Astrocyte of the hippocampus (primary cell): ENCODE measurements at regions not wholly inside any gene's neighbourhood (a gene's known extent, or its start where the extent isn't known, plus 50 kb on each side); places are given as distances from the start of the nearest gene placed in this dataset.
A peak's percentile ranks its signal among the peaks of the same experiment; 100 is the strongest.

Experiments
- DNase-seq: peaks from one replicate; pipeline ENCODE4 v3.0.0; 2011; ENCODE audit warnings: low read depth, low spot score

DNA sequence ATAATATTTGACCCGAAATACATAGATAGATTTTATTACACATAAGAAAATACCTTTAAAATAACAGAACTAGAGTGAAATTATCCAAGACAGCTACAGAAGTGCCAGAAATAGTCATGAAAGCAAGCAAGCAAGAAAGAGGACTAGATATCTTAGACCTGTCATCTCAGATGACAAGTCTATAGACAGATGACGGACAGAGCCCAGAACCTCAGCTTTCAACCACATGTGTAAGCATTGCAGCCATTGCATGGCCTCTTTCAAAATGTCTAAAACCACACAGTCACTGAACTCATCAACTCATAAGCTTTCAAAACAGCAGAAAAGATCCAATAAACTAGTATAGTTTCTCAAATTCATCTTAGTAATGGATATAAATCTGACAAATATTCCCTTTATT lies 59.8 kb upstream of the FHIT start:
- no peak for DNase-seq

DNA sequence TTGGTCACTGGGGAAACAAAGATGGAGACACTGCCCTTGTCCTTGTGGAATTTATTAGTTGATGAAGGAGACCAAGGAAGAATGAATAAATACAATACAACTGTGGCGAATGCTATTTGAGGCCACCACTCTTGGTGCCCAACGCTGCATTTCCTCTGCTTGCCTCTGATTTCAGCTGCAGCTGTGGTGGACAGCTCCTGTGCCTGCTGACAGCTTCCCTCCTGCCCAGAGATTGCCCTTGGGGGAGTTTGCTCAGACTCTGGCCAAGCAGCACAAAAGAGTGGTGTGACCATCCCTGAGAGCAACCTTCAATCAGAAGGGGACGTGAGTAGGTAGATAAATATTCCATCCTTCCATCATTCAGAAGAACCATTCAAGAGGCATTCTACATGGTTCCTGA lies 64.6 kb upstream of the FHIT start:
- peak; percentile 68 for DNase-seq

DNA sequence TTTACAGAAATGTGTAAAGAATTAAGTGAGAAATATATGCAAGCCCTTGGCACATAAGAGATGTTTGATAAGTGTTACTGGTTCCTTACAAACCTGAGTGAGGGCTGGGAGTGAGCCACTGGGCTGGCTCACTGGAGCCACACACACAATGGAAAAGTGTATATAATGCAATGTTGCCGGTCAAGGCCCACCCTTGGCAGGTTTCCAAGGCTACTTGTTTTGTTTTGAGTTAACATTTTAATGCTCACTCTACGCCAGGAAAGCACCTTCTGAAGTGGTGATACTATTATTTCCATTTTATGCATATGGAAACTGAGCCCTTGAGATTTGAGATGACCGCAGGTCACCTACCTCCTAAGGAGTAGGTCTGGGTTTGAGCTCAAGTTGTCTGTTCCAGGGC lies 71.8 kb upstream of the FHIT start:
- DNase-seq = no peak

DNA sequence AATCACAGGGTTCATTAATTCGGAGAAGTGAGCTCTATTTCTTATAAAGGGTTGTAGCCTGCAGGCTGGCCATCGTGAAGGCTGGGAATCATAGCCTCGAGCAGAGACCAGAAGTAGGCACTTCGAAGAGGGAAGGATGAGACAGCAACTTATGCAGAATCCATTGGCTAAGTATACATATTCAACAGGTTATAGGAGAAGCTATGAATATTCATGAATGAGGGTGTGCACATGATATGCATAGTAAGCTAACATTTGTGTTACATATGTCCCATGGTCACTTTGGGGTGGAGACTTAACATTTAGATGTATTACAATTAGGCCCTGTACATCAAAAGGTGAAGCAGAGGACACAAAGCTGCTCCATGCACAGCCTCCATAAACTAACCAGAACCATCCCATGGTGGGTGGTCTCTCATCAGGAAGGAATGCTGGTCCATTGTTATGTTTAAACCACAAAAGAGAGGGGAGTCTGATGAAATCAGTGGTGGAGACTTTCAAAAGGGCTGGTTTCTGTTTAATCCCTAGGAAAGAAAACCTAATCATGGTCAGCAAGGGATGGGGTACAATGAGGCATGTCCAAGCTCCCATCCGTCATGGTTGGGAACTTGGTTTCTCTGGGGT lies 80.8 kb upstream of the FHIT start:
- peak; percentile 62 for DNase-seq

DNA sequence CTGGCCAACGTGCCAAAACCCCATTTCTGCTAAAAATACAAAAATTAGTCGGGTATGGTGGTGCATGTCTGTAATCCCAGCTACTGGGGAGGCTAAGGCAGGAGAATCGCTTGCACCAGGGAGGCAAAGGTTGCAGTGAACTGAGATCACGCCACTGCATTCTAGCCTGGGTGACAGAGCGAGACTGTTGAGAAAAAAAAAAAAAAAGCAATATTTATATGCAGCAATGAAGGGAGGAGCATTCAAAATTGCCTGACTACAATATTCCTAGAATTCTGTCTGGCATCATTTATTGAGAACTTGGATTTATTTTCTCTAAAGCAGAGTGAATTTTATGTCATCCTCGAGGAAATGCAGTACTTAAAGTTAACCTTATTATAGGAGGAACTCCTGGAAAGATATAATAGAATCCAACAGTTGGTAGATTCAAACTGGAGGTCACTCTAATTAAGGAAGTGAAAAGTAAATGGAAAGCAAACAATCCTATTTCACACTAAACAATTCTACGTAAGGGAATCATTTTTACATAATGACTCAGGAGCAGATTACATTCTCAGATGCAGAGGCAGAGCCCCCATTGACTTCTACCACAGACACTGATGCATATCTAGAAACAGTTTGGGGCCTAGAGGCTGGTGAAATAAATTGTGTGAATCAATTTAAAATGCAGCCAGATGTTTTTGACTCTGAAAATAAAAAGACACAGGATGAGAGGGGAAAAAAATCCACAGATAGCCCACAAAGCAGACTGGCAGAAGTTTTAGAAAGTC lies 82.1 kb upstream of the FHIT start:
- peak; percentile 37 for DNase-seq

DNA sequence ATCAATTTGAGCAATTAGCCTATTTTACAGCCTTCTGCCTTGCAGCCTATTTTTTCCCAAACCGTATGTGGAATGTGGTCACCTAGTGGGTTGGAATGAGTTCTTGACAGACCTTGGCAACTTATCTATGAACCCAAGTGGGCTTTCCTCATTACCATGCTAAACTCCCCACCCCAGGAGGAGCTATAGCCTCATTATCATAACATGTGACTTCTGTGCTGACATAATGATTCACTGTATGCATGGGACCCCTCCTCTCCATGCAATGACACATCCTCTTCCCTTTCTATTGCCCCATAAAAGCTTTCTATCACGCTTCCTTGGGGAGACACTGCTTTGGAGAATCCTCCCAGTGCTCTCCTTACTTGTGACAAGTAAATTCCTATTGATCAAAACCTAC lies 83.5 kb upstream of the FHIT start:
- DNase-seq = no peak

DNA sequence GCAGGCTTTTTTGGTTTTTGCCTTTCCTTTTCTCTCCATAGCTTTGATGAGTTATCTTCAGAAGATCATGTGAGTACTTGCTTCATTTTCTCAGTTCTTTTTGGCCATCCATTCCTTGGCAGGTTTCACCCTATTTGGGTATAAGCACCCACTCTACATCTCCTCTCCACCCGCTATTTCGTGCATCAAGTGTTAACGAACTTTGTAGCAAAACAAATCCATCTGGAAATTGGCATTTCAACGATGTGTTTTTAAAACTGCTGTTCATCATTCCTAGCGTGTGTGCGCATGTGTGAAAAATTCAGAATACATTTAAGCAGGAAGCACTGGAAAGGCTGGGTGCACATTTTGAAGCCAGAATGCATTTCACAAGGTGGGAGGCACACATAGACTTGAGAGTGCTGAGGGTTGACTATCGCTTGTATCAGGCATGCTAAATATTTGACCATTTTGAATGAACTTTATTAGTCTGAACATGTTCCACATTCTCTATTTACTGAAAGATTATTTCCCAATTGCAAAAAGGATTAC lies 89.7 kb upstream of the FHIT start:
- DNase-seq = no peak

DNA sequence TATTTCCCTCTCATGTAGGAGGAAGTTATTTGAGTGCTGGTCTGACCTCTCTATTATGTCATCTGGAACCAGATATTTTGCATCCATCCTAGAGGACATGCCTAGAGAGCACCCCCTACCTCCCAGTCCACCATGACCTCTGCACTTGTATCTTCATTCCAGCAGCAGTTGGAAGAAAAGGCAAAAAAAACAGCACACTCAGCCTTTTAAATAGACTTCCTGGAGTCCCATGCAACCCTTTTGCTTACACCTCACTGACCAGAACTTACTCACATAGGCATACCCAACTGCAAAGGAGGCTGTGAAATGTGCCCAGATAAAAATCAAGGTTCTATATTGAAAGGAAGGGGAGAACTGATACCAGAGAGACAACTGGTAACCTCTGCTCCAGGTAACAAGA lies 92.3 kb upstream of the FHIT start:
- DNase-seq = no peak

DNA sequence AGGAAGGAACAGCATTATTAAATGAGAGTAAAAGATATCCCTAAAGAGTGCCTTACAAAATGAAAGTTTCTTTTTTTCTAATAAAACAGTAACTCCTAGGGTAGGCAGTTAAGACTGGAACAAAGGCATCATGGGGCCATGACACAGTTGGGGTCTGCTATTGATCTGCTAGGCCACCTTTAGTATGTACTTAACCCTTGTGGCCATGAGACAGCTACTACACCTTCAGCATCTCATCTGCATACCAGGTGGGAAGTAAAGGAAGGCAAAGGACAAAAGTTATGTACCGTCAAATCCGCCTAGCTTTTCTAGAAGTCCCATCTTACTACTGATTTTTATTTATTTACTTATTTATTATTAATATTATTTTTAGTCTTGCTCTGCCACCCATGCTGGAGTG lies 93.8 kb upstream of the FHIT start:
- no peak for DNase-seq

DNA sequence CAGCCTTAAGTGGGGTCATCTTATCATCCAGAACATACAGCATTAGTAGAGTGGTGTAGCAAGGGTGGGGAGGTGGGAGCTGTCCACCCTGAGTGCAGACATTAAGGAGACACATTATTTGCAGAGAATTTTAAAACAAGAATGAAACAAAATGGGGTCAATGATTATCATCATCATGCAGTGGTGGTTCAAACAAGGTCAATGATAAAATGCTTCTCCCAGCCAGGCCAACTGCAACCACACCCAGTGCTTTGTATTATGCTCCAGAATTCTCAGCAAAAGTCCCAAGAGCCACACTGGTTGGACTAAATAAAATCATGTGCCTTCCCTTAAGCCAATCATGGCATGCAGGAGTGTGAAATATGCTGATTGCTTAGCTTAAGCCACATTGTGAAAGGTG lies 96.7 kb upstream of the FHIT start:
- no peak for DNase-seq

DNA sequence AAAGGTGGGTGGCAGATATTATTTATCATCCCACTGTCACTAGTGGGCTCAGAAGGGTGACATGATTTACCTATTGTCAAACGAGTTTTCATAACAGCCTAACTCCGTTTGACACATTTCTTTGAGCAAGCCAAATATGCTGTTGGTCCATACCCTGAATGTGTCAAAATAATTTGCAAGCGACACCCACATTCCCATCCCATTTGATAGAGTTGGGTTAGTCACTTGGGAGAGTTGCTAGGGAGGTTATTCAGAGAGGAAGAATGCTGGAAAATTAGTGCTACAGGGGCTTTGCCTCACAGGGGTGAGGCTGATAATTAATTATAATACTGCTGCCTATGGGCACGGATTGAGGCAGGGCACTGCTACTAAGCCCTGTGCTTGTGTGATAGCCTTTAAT lies 98.5 kb upstream of the FHIT start:
- no peak for DNase-seq

DNA sequence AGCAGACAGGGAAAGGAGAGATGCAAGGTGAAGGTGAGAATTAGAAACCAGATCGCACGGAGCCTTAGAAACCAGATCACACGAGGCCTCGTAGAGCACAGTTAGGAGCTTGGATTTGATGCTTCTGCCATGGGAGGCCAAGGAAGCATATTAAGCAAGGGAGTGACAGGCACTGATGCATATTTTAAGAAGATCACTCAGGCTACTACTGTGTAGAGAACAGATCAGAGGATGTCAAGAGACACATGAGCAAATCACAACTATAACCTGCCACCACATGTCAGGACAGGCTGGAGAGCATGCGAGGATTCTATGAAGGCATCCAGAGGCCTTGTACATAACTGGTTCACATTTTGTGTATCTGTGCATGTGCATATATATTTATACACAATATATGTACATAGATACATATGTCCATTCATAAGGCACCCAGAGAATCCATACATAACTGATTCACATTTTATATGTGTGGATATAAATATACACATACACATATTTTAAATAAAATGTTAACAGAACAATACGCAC lies 99.6 kb upstream of the FHIT start:
- no peak for DNase-seq

DNA sequence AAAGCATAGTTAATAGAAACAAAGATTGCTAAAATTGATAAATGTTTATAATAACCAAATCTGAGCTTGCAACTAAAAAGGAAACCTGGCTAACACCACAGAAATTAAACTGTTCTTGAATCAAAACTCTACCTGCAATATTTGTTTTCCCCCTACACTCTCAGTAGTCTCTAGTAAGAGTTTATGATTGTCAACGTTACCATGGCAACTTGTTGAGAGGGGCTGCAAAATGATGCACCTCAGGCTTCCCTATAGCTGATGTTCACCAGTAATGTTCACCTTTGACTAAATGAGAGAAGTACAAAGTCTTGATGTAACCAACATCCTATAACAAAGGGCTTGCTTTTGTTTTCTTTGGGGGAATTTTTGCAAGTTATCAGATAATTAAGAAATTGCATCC lies 101.1 kb upstream of the FHIT start:
- no peak for DNase-seq

DNA sequence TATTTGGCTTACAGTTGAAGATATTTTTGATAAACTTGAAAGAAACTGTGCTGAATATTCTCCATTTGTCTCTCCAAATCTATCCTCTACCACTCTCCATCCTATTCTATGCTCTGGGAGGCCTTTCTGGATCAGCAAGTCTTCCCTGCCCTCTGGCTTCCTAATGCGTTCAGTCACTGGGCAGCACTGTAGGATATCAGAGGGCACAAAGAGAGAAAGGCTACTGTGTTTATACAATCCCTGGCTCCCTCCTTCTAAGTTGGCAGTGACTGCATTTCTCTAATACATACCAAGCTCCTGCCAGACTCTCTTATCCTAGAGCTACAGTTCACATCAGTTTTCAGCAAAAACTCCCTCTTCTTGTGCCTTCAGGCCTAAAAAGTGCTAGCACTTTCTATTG lies 102.1 kb upstream of the FHIT start:
- peak; percentile 7 for DNase-seq

DNA sequence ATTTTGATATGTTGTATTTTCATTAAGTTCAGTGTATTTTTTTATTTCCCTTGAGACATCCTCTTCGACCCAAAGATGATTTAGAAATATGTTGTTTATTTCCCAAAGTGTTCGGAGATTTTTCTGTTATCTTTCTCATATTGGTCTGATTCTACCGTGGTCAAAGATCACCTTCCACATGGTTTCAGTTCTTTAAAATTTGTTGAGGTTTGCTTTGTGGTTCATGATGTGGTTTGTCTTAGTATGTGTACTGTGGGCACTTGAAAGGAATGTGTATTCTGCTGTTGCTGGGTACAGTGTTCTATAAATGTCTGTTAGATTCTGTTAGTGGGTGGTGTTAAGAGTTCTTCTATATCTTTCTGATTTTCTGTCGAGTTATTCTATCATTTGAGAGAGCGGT lies 103.4 kb upstream of the FHIT start:
- DNase-seq = peak; percentile 4

DNA sequence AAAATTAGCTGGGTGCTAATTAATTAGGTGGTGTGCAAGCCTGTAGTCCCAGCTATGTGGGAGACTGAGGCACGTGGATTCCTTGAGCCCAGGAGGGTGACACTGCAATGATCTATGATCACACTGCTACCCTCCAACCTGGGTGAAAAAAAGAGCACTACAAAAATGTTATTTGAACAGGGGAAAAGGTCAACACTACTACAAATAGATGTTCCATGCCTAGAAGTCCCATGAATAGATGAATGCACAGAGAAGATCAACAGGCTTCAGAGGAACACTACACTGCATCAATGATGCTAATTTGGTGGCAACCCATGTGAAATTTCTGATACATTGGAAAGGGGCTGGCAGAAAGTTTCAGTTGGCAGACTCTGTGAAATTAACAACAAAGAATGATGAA lies 105.4 kb upstream of the FHIT start:
- no peak for DNase-seq

DNA sequence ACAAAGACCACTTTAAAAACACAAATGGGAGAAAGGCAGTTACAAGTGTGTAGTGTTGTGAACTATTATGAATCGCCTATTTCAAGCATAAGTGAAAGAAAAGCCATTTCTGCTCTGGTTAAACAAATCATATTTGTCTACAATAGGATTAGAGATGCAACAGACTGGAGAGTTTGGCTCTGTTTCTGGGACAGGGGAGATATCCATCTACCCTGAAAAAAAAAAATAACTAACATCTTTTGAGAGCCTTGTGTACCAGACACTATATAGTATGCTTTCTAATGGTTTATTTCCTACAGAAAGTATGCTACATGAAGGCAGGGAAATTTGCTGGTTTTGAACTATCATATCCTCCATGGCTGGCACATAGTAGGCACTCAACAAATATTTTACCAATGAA lies 106.7 kb upstream of the FHIT start:
- no peak for DNase-seq

DNA sequence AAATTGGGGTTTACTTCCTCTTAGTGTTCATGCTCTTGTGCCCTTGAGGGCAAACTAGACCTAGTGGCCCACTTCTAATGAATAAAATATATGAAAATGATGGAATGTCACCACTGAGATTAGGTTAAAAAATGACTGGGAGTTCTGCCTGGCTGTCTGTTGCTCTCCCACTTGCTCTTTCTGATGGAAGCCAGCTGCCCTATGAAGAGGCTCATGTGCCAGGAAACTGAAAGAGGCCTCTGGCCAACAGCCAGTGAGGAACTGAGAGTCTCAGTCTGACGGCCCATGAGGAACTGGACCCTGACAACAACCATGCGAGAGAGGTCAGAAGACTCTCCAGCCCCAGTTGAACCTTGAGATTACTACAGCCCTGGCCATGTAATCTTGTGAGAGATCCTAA lies 107.1 kb upstream of the FHIT start:
- peak; percentile 8 for DNase-seq

DNA sequence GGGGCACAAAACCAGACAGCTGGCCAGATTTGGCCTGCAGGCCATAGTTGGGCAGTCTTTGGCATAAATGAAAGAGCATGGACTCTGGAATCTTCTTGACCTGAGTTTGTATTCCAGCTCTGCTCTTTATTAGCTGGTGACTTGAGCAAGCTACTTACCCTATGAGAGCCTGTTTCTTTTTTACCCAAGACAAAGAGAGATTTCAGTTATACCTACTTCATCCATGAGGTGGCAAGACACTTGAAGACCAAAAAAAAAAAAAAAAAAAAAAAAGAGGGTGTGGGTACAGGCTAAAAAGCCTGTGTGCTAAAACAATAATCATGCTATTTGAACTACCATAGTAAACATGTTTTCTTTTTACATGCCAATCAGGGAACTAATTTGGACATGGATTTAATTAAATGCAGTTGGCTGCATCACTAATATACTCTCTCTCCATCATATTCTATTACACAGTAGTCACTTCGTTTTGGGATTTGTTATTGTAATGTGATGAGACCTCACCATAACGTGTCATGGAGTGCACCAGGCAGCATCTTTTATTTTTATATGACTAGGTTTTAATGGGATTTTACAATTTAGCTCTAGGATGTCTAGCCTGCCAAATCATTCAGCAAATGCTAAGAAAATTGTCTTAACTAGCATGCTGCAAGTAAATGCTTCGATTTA lies 109.2 kb upstream of the FHIT start:
- DNase-seq = no peak

DNA sequence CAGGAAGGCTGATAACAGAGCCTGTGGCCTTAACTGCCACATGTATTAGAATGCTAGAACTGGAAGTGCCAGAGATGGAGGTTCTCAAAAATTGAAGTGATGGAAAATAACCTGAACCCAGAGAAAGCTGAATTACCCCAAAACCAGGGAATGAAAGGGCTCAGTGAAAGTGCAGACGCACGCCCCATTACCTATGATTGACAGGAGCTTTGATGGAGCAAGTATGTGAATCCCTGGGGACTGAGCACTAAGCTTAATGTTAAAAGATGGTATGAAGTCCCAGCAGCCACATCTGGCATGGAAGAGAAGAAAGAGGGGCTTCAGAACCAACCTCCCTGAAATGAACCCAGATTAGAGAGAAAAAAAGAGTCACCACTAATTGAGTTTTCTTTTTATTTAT lies 118.4 kb upstream of the FHIT start:
- no peak for DNase-seq

DNA sequence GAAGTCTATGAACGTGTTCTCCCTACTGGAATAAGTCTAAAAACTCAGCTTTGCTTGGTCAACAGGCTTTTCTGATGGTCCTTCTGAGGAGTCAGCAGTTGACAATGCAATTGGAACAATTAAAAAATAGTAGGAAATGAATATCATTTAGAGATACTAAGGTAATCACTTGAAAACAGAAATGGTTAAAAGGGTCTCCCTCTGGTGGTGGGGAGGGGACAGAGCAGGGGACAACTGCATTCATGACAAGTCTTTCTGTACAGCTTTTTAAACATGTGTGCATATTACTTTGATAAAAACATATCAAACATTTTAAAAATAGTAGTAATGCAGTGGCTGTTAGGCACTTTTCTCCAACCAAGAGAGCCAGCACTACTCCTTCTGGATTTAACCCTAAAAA lies 119.9 kb upstream of the FHIT start:
- DNase-seq = peak; percentile 40

DNA sequence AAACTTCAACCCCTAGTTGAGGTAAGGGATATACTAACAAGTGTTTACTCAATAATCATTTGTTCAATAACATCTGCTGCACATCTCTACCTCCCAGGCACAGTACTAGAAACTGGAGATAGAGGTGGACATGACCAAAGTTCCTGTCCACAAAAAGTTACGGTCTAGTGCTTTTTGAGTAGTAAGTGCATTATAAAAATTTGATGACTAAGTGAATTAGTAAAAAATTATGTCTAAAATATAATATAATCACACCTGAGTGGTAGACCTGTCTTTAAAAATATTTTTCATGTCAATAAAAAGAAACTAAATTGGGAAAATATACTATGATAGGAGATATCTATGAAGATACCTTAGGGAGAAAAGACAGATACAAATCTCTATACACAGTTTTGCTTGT lies 121.5 kb upstream of the FHIT start:
- no peak for DNase-seq

DNA sequence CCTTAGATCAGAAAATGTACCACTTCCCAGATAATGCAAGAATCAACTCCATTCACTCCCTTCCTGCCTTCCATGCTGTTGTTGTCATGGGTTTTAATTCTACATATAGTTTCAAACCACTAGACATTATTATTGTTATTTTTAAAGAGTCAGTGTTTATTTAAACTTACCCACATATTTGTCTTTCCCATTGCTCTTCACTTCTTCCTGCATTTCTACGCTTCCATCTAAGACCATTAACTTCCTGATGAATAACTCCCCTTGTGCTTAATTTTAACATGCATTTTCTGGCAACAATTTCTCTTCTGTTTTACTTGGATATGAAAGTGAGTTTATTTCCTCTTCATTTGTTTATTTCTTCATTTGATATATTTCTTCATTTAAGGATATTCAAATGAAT lies 127.1 kb upstream of the FHIT start:
- peak; percentile 6 for DNase-seq
